Panc1 (cell line): ENCODE measurements at regions not wholly inside any gene's neighbourhood (a gene's known extent, or its start where the extent isn't known, plus 50 kb on each side); places are given as distances from the start of the nearest gene placed in this dataset.

Source experiments
- ATAC-seq: fragments of 200-7000 bp; cut with Tn5 transposase; 2 replicates; pipeline ENCODE4 v1.9.1; 2020; ENCODE audit warnings: mild to moderate bottlenecking, moderate library complexity
- BruUV-seq: library from RNA; stranded (reverse); fragments of 400-500 nt; replicated peaks from 2 replicates; lab custom pipeline; 2021; lab: Mats Ljungman, UMichigan
- CTCF ChIA-PET: fragments of 300-600 bp; sonication (Branson Sonifier 250); formaldehyde crosslinking; loops from one replicate; lab custom pipeline; 2022; ENCODE audit warnings: antibody characterized with exemption; lab: Charles Lee
- POLR2A ChIA-PET: fragments of 300-600 bp; sonication (Branson Sonifier 250); formaldehyde crosslinking; loops from one replicate; lab custom pipeline; 2022; ENCODE audit warnings: antibody characterized with exemption; lab: Charles Lee
- DNase-seq: peaks from one replicate; pipeline ENCODE4 v3.0.0-alpha.2; 2010; ENCODE audit warnings: low read depth, low spot score
- H3K27ac ChIP-seq: 2 replicates; pipeline ENCODE4 v1.5.1; 2011; ENCODE audit warnings: mild to moderate bottlenecking, low read length, inconsistent platforms
- H3K27me3 ChIP-seq: fragments of 200-500 bp; sonication (Bioruptor generic); 2 replicates; pipeline ENCODE4 v1.6.0; 2014; ENCODE audit warnings: low read length, inconsistent platforms; ENCODE audit not compliant: control insufficient read depth, insufficient read depth
- H3K36me3 ChIP-seq: fragments of 200-500 bp; sonication (Bioruptor generic); 2 replicates; pipeline ENCODE4 v1.5.1; 2014; ENCODE audit warnings: inconsistent platforms, mild to moderate bottlenecking, low read length, moderate library complexity; ENCODE audit not compliant: control insufficient read depth, insufficient read depth
- H3K4me1 ChIP-seq: 2 replicates; pipeline ENCODE4 v1.5.1; 2011; ENCODE audit warnings: inconsistent platforms, mild to moderate bottlenecking, low read length, moderate library complexity; ENCODE audit not compliant: control insufficient read depth, insufficient read depth
- H3K4me3 ChIP-seq, 2 experiments: 2 replicates each; pipeline ENCODE4 v1.5.1; 2011 to 2012; ENCODE audit warnings: low read depth in 2 of 2, low read length in 2 of 2, mild to moderate bottlenecking in 2 of 2, inconsistent platforms in 1 of 2, moderate library complexity in 1 of 2
- H3K9me3 ChIP-seq: fragments of 200-500 bp; sonication (Bioruptor generic); 2 replicates; pipeline ENCODE4 v1.5.1; 2014; ENCODE audit warnings: low read depth, mild to moderate bottlenecking, inconsistent platforms, low read length, moderate library complexity; ENCODE audit not compliant: control insufficient read depth, insufficient read depth
- CTCF ChIP-seq: fragments of 450-650 bp; IDR thresholded peaks from 2 replicates; pipeline ENCODE4 v1.5.1; 2017; ENCODE audit warnings: mild to moderate bottlenecking
- POLR2AphosphoS5 ChIP-seq: IDR thresholded peaks from 2 replicates; pipeline ENCODE4 v1.6.1; 2012; ENCODE audit warnings: mild to moderate bottlenecking, low read depth, low read length, moderate library complexity
- REST ChIP-seq, 2 experiments: IDR thresholded peaks; 2 replicates each; pipeline ENCODE4 v1.6.1; 2011 to 2012; ENCODE audit warnings: low read depth in 2 of 2, control low read depth in 1 of 2, low read length in 1 of 2, mild to moderate bottlenecking in 1 of 2, moderate library complexity in 1 of 2; ENCODE audit not compliant: insufficient read depth in 1 of 2
- SIN3A ChIP-seq: IDR thresholded peaks from 2 replicates; pipeline ENCODE4 v1.6.1; 2012; ENCODE audit warnings: low read depth, mild to moderate bottlenecking, low read length, moderate library complexity, borderline replicate concordance; ENCODE audit not compliant: insufficient read depth
- TCF7L2 ChIP-seq: IDR thresholded peaks from 2 replicates; pipeline ENCODE4 v1.6.1; 2011; ENCODE audit warnings: mild to moderate bottlenecking, low read depth, low read length, inconsistent platforms
- in situ Hi-C: cut with HindIII; loops from 2 replicates; pipeline ENCODE4 v1.10.0; 2016; ENCODE audit warnings: low sequenced_read_pairs, low pct_unique_long_range_greater_than_20kb
- intact Hi-C: fragments of 100-400 bp; cut with micrococcal nuclease; formaldehyde crosslinking; loops from one replicate; pipeline ENCODE4 v1.10.0; 2022; ENCODE audit not compliant: unreplicated experiment

- H3K4me1 ChIP-seq, result no peaks in the 10 kb centered on the region
- intact Hi-C loops, result loop anchor here (5.0 kb wide), 1 partner anchor 654 kb away; no protein-coding TSS in a partner anchor
- H3K9me3 ChIP-seq, result no peaks in the 10 kb centered on the region
- ATAC-seq, result no peak
- no peak for DNase-seq
- in situ Hi-C loops, result no loop called here
- H3K27ac ChIP-seq, result no peak overlapping the region
- POLR2A ChIA-PET, result no interaction called here
- no peaks in the 10 kb centered on the region for H3K27me3 ChIP-seq
- BruUV-seq, result no TSS peak
- no peak overlapping the region for H3K4me3 ChIP-seq
- TF ChIP-seq CTCF (peak; percentile 43), TCF7L2 (no peak)
- H3K36me3 ChIP-seq, result no peaks in the 10 kb centered on the region
- CTCF ChIA-PET, result no interaction called here
These were observed 657.9 kb downstream of the NXPH1 start for GRCh38 chr7:9091282-9091681.

- H3K36me3 ChIP-seq, result no peaks in the 10 kb centered on the region
- peaks cover 8% of the 10 kb centered on the region; the same call in 1 of the 2 replicates for H3K9me3 ChIP-seq
- H3K27ac ChIP-seq, result no peak overlapping the region
- H3K27me3 ChIP-seq, result no peaks in the 10 kb centered on the region
- no peak overlapping the region for H3K4me3 ChIP-seq
- DNase-seq, result no peak
- intact Hi-C loops (no loop called here), in situ Hi-C loops (no loop called here)
- no TSS peak for BruUV-seq
- ChIA-PET POLR2A (no interaction called here), CTCF (no interaction called here)
- TF ChIP-seq CTCF (no peak), POLR2AphosphoS5 (no peak), SIN3A (no peak), TCF7L2 (no peak), REST (IDR thresholded peaks at IDR 0.05; ENCODE audit: insufficient read depth in 1 of 2, low read depth in 2 of 2, low read length in 1 of 2) (no peak)
- ATAC-seq, result no peak
- no peaks in the 10 kb centered on the region for H3K4me1 ChIP-seq
These were observed 664.2 kb downstream of the NXPH1 start for GRCh38 chr7:9097565-9098060.
